ENCODE measurements at regions not wholly inside any gene's neighbourhood (a gene's known extent, or its start where the extent isn't known, plus 50 kb on each side); places are given as distances from the start of the nearest gene placed in this dataset.

DNA sequence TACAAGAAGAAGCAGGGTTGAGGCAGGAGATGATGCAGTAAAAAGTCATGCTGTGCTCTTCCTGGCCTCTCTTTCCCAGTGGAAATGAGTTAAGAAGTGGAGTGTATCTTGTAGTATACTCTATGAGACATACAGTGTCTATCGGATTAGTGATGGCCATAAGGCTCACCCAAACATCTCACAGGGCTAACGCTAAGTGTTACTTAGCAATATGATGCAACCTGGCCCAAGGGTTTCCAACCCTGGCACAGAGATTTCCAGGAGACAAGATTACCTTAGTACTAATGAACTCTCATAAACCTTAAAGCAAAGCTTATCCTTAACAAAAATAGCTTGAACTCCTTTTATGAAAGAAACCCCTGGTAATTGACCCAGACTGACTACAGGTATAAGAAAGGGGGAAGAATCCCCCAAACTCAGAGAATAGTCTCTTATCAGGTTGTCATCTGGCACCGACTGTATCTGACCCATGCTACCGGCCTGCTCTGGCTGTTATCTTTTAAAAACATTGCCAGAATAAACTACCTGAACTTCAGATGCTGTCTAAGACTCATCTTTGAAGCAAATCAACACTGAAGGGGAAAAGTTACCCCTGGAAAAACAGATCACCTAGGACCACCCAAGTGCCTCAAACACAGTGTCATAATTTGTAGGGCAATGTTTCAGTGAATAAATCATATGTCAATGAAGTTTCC lies 1002.0 kb downstream of the REEP3 start:
- TF ChIP-seq, protein P1, sequence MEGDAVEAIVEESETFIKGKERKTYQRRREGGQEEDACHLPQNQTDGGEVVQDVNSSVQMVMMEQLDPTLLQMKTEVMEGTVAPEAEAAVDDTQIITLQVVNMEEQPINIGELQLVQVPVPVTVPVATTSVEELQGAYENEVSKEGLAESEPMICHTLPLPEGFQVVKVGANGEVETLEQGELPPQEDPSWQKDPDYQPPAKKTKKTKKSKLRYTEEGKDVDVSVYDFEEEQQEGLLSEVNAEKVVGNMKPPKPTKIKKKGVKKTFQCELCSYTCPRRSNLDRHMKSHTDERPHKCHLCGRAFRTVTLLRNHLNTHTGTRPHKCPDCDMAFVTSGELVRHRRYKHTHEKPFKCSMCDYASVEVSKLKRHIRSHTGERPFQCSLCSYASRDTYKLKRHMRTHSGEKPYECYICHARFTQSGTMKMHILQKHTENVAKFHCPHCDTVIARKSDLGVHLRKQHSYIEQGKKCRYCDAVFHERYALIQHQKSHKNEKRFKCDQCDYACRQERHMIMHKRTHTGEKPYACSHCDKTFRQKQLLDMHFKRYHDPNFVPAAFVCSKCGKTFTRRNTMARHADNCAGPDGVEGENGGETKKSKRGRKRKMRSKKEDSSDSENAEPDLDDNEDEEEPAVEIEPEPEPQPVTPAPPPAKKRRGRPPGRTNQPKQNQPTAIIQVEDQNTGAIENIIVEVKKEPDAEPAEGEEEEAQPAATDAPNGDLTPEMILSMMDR (tag by site-specific recombination; IDR thresholded peaks at IDR 0.05): no peak
- TF ChIP-seq YY1 (tag by site-specific recombination; IDR thresholded peaks at IDR 0.05): no peak
- no peak for TF ChIP-seq TRIM28 (IDR thresholded peaks at IDR 0.05; ENCODE audit: borderline replicate concordance, low read length)
- TF ChIP-seq ZNF558 (tag by site-specific recombination; IDR thresholded peaks at IDR 0.05): no peak
- TF ChIP-seq, protein P2, sequence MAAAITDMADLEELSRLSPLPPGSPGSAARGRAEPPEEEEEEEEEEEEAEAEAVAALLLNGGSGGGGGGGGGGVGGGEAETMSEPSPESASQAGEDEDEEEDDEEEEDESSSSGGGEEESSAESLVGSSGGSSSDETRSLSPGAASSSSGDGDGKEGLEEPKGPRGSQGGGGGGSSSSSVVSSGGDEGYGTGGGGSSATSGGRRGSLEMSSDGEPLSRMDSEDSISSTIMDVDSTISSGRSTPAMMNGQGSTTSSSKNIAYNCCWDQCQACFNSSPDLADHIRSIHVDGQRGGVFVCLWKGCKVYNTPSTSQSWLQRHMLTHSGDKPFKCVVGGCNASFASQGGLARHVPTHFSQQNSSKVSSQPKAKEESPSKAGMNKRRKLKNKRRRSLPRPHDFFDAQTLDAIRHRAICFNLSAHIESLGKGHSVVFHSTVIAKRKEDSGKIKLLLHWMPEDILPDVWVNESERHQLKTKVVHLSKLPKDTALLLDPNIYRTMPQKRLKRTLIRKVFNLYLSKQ (tag by site-specific recombination; IDR thresholded peaks at IDR 0.05; ENCODE audit: borderline replicate concordance): no peak
- TF ChIP-seq SP2 (tag by site-specific recombination; IDR thresholded peaks at IDR 0.05): no peak
- no peak for TF ChIP-seq ZNF792 (tag by site-specific recombination; IDR thresholded peaks at IDR 0.05)
- no peak for TF ChIP-seq HIC1 (tag by site-specific recombination; IDR thresholded peaks at IDR 0.05)
- no peak for TF ChIP-seq ZNF10 (tag by site-specific recombination; IDR thresholded peaks at IDR 0.05)
